ENCODE measurements at regions not wholly inside any gene's neighbourhood (a gene's known extent, or its start where the extent isn't known, plus 50 kb on each side); places are given as distances from the start of the nearest gene placed in this dataset.

DNA sequence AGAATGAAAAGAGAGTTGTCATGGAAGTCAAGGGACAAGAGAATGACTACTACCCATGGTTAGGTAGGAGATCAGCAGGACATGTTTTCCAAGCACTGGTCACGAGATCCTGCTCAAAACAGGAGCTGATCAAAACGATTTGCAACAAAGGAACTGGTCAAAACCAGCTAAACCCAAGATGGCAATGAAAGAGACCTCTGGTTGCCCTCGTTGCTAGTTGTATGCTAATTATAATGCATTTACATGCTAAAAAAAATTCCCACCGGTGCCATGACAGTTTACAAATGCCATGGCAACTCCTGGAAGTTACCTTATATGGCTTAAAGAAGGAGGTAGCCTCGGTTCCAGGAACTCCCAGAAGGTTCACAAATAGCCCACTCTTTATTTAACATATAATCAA, 95.0 kb upstream of the OTX2 start:
- Mint-ChIP-seq H3K27ac (no peak overlapping the region), H3K4me3 (no peak overlapping the region), H3K27me3 (ENCODE audit: insufficient read depth) (peaks cover 2% of the 10 kb centered on the region), H3K4me1 (ENCODE audit: low read depth) (no peaks in the 10 kb centered on the region), H3K36me3 (ENCODE audit: low read depth) (no peaks in the 10 kb centered on the region), H3K9me3 (no peaks in the 10 kb centered on the region)
- no peak for DNase-seq (ENCODE audit: low spot score)
- intact Hi-C loops (cut with micrococcal nuclease), result no loop called here

DNA sequence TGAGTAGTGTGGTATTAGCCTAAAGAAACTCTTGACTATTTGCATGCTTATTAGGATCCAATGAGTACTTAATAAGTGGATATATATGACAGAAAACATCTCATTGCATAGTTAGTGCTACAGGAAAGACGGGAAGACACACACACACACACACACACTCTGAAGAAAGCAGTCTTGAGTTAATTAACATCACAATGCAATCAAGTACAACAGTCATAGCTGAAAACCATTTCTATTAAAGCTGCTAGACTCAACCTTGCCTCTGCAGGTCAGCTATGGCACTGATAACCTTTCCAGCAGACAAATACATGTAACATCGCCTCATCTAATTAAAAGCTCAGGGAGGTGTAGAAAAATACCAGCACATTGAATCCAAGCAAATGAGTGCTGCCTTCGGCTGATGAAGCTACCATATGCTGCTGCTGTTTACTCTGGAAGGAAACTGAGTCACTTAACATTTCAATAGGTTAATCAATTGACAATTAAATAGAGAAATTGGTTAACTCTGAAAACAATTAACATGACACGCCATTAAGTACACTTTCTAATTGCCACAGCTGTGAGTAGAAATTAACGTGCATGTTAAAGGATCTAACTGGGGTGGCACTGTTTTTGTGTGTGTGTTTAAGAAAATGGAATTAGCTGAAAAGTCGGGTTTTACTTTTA, 93.2 kb upstream of the OTX2 start:
- H3K27me3 Mint-ChIP-seq (ENCODE audit: insufficient read depth), result peaks cover 2% of the 10 kb centered on the region
- no peaks in the 10 kb centered on the region for H3K4me1 Mint-ChIP-seq (ENCODE audit: low read depth)
- H3K27ac Mint-ChIP-seq, result no peak overlapping the region
- H3K9me3 Mint-ChIP-seq, result no peaks in the 10 kb centered on the region
- H3K4me3 Mint-ChIP-seq, result no peak overlapping the region
- intact Hi-C loops (cut with micrococcal nuclease), result no loop called here
- H3K36me3 Mint-ChIP-seq (ENCODE audit: low read depth), result no peaks in the 10 kb centered on the region
- DNase-seq (ENCODE audit: low spot score), result no peak

DNA sequence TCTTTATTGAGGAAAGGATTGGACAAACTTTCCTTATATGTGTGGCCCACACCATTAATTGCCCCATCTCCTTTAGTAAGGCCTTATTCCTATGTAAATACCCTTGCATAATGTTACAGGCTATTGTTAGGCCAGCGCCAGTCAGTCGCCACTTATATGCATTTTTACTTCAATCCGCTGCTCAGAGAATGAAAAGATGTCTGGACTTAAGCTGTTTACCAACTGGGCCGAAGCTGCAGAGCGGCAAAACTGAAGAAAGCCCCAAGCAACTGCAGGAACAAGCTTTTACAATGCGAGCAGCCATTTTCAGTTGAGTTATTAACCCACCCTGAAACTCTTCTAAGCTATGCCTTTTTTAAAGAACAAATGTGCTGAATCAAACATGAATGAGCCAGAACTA, 92.1 kb upstream of the OTX2 start:
- Mint-ChIP-seq H3K4me1 (ENCODE audit: low read depth) (no peaks in the 10 kb centered on the region), H3K4me3 (no peak overlapping the region), H3K27ac (no peak overlapping the region), H3K9me3 (no peaks in the 10 kb centered on the region), H3K36me3 (ENCODE audit: low read depth) (no peaks in the 10 kb centered on the region), H3K27me3 (ENCODE audit: insufficient read depth) (peaks cover 2% of the 10 kb centered on the region)
- no peak for DNase-seq (ENCODE audit: low spot score)
- intact Hi-C loops (cut with micrococcal nuclease), result no loop called here

DNA sequence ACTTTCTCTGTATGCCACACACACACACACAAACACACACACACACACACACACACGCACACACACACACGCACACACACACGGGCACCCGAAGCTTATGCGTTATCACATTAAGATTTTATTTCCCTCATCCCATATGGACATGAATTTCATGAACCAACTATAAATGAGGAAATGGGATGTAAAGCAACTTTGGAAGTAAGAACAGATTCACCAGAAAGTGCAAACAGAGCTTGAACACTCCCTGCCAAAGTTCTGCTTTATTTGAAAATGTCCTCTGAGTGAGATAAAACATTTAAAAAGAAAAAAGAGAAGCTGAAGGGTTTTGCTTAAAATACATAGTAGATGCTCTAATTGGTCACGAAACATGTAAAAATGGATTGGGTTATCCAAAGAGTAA, 90.4 kb upstream of the OTX2 start:
- H3K36me3 Mint-ChIP-seq (ENCODE audit: low read depth), result no peaks in the 10 kb centered on the region
- DNase-seq (ENCODE audit: low spot score), result no peak
- H3K4me3 Mint-ChIP-seq, result no peak overlapping the region
- H3K9me3 Mint-ChIP-seq, result no peaks in the 10 kb centered on the region
- no peak overlapping the region for H3K27ac Mint-ChIP-seq
- no peaks in the 10 kb centered on the region for H3K4me1 Mint-ChIP-seq (ENCODE audit: low read depth)
- intact Hi-C loops (cut with micrococcal nuclease), result no loop called here
- H3K27me3 Mint-ChIP-seq (ENCODE audit: insufficient read depth), result peaks cover 2% of the 10 kb centered on the region

DNA sequence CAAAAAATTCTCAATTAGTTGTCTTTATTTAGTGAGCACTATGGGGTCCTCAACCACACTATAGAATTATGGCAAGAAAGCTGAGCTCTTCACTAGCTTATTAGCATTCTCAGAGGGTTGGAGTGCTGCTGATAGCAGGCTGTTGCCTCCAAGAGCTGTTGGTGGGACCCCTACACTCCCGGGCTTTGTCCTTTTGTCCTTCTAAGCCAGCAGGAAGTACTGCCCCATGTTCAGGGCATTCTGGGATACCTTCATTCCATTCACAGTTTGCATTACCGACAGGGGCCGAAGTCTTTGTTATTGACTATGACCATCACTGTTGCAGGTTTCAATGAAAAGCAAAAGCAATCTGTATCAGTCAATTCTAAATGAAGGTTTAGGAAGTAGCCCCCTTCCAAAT, 89.5 kb upstream of the OTX2 start:
- H3K4me1 Mint-ChIP-seq (ENCODE audit: low read depth), result no peaks in the 10 kb centered on the region
- no peak overlapping the region for H3K4me3 Mint-ChIP-seq
- H3K27me3 Mint-ChIP-seq (ENCODE audit: insufficient read depth), result peaks cover 5% of the 10 kb centered on the region
- H3K9me3 Mint-ChIP-seq, result no peaks in the 10 kb centered on the region
- H3K36me3 Mint-ChIP-seq (ENCODE audit: low read depth), result no peaks in the 10 kb centered on the region
- H3K27ac Mint-ChIP-seq, result no peak overlapping the region
- DNase-seq (ENCODE audit: low spot score), result no peak
- intact Hi-C loops (cut with micrococcal nuclease), result no loop called here

DNA sequence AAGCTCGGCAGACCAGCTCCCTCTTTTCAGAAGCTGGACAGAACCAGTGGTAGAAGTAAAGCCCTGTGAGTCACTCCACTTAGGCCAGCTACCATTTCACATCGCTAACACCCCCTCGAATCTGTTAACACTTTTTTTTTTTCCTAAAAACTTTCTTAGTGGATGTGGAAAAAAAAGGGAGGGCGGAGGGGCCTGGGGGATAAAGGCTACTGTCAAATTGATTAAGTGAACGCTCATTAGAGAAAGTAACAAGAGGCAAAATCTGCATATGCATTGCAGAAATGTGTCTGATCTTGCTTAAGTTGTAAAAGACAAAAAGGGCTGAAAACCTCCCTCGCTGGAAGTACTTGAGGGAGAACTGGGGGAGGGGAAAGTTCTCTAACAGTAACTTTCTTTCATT, 86.6 kb upstream of the OTX2 start:
- DNase-seq (ENCODE audit: low spot score), result no peak
- no peak overlapping the region for H3K4me3 Mint-ChIP-seq
- no peaks in the 10 kb centered on the region for H3K9me3 Mint-ChIP-seq
- intact Hi-C loops (cut with micrococcal nuclease), result no loop called here
- no peaks in the 10 kb centered on the region for H3K4me1 Mint-ChIP-seq (ENCODE audit: low read depth)
- H3K27me3 Mint-ChIP-seq (ENCODE audit: insufficient read depth), result peaks cover 13% of the 10 kb centered on the region
- H3K36me3 Mint-ChIP-seq (ENCODE audit: low read depth), result no peaks in the 10 kb centered on the region
- H3K27ac Mint-ChIP-seq, result no peak overlapping the region

DNA sequence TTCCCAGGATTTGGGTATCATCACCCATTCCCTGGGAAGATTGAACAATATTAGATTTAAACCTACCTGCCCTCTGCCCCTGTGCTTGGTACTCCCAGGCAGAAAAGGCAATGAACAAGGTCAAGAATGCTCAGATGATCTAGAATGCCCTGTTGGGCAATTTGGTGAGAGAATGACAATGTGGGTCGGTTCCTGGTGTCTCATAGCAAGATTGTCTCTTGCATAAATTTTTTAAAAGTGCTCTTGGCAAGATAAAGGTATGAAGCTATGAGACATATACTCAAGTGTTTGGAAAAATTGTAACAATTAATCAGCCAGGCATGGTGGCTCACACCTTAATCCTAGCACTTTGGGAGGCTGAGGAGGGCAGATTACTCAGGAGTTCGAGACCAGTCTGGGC, 86.0 kb upstream of the OTX2 start:
- Mint-ChIP-seq H3K4me3 (no peak overlapping the region), H3K27ac (no peak overlapping the region), H3K4me1 (ENCODE audit: low read depth) (no peaks in the 10 kb centered on the region), H3K27me3 (ENCODE audit: insufficient read depth) (peaks cover 13% of the 10 kb centered on the region), H3K9me3 (no peaks in the 10 kb centered on the region), H3K36me3 (ENCODE audit: low read depth) (no peaks in the 10 kb centered on the region)
- intact Hi-C loops (cut with micrococcal nuclease), result no loop called here
- DNase-seq (ENCODE audit: low spot score), result no peak

DNA sequence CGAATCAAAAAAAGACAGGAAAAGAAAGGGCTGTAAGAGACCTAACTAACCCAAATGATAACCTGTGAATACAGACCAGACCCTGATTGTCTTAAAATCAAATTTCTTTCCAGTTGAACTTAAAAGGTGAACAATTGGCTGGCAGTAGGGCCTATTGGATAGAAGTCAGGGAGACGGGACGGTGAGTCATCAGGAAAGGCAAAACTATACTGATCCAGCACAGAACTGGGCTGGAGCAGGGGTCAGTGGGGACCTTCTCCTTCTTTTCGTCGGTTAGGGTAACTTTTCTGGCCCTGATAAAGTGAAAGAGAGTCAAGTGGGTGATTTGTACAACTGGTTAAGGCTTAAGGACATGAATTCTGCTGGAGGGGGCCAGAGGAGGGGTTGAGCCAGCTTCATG, 84.9 kb upstream of the OTX2 start:
- no peak overlapping the region for H3K4me3 Mint-ChIP-seq
- H3K9me3 Mint-ChIP-seq, result no peaks in the 10 kb centered on the region
- DNase-seq (ENCODE audit: low spot score), result no peak
- peaks cover 13% of the 10 kb centered on the region for H3K27me3 Mint-ChIP-seq (ENCODE audit: insufficient read depth)
- no peaks in the 10 kb centered on the region for H3K36me3 Mint-ChIP-seq (ENCODE audit: low read depth)
- intact Hi-C loops (cut with micrococcal nuclease), result no loop called here
- H3K27ac Mint-ChIP-seq, result no peak overlapping the region
- H3K4me1 Mint-ChIP-seq (ENCODE audit: low read depth), result no peaks in the 10 kb centered on the region

DNA sequence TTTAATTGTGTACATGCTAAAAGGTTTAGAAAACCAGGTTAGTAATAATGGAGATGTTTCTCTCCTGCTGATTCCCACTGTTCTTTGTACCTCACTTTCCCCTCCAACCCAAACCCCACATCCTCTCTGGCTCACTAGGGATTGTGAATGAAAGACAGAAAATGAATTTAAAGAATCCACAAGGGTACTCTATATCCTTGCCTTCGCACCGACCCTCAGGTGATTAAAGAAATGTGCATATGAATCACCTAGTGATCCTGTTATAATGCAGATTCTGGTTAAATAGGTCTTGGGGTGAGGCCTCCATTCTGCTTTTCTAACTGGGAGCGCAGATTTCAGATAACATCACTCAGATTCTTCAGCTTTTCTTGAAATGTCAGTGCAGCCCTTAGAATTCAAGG, 84.3 kb upstream of the OTX2 start:
- no peak for DNase-seq (ENCODE audit: low spot score)
- intact Hi-C loops (cut with micrococcal nuclease), result no loop called here
- no peaks in the 10 kb centered on the region for H3K36me3 Mint-ChIP-seq (ENCODE audit: low read depth)
- no peaks in the 10 kb centered on the region for H3K9me3 Mint-ChIP-seq
- no peak overlapping the region for H3K4me3 Mint-ChIP-seq
- H3K27ac Mint-ChIP-seq, result no peak overlapping the region
- peaks cover 13% of the 10 kb centered on the region for H3K27me3 Mint-ChIP-seq (ENCODE audit: insufficient read depth)
- no peaks in the 10 kb centered on the region for H3K4me1 Mint-ChIP-seq (ENCODE audit: low read depth)

DNA sequence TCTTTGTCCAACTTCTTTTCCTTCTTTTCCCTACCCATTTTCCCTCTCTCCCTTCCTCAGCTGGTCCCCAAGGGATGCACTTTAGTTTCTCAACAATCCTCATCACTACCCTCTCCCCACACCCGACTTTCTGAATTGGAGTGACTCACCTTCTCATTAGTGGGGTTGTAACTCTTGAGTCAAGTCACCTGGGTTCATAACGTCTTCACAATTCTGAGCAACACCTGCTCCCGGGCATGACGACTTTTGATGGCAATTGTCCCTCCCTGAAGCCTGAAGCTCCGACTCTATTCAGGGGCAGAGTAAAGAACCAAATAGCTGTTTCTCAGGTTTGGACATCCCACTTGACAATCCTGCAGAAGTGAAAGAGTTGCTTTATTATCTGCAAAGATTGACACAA, 82.7 kb upstream of the OTX2 start:
- no peak for DNase-seq (ENCODE audit: low spot score)
- intact Hi-C loops (cut with micrococcal nuclease), result no loop called here
- Mint-ChIP-seq H3K4me1 (ENCODE audit: low read depth) (no peaks in the 10 kb centered on the region), H3K4me3 (no peak overlapping the region), H3K36me3 (ENCODE audit: low read depth) (no peaks in the 10 kb centered on the region), H3K9me3 (no peaks in the 10 kb centered on the region), H3K27me3 (ENCODE audit: insufficient read depth) (peaks cover 14% of the 10 kb centered on the region), H3K27ac (no peak overlapping the region)

DNA sequence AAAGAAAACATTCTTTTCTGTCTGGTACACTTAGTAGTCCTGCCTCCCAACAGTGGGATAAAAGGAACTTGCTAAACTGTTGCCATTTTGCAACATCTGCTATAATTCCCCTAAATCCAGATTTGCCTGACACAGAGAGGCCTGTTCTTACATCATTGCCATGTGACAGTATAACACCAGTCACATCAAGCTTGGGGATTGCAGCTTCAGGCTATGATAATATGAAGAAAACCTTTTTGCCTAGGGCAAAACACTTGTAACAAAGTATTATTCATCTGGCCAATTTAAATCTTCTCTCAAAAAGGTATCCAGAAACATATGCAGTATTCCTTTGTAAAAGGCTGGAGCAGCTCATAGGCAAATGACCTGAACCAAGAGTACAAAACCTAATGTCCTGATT, 80.9 kb upstream of the OTX2 start:
- H3K4me3 Mint-ChIP-seq, result no peak overlapping the region
- intact Hi-C loops (cut with micrococcal nuclease), result no loop called here
- H3K27ac Mint-ChIP-seq, result no peak overlapping the region
- no peak for DNase-seq (ENCODE audit: low spot score)
- H3K9me3 Mint-ChIP-seq, result no peaks in the 10 kb centered on the region
- H3K27me3 Mint-ChIP-seq (ENCODE audit: insufficient read depth), result peaks cover 18% of the 10 kb centered on the region
- H3K4me1 Mint-ChIP-seq (ENCODE audit: low read depth), result no peaks in the 10 kb centered on the region
- no peaks in the 10 kb centered on the region for H3K36me3 Mint-ChIP-seq (ENCODE audit: low read depth)

DNA sequence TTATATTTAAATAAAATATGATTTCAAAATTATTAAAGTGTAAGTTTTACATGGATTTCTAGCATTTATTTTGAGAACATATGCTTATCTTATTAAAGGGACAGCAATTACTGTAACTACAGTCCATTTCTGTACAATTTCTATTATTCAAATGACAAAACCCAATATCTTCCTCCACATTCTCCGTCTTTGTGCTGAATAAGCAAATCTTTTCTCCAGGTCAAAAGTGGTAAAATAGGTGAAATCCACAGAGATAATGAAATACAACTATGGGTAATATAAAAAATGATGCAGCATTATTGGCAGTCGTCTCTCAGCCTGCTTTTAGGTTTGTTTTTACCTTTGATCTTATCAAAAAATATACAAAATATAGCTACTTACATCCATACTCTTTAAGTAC, 79.4 kb upstream of the OTX2 start:
- DNase-seq (ENCODE audit: low spot score), result no peak
- intact Hi-C loops (cut with micrococcal nuclease), result no loop called here
- Mint-ChIP-seq H3K27me3 (ENCODE audit: insufficient read depth) (peaks cover 15% of the 10 kb centered on the region), H3K4me1 (ENCODE audit: low read depth) (no peaks in the 10 kb centered on the region), H3K36me3 (ENCODE audit: low read depth) (no peaks in the 10 kb centered on the region), H3K27ac (no peak overlapping the region), H3K4me3 (no peak overlapping the region), H3K9me3 (no peaks in the 10 kb centered on the region)

DNA sequence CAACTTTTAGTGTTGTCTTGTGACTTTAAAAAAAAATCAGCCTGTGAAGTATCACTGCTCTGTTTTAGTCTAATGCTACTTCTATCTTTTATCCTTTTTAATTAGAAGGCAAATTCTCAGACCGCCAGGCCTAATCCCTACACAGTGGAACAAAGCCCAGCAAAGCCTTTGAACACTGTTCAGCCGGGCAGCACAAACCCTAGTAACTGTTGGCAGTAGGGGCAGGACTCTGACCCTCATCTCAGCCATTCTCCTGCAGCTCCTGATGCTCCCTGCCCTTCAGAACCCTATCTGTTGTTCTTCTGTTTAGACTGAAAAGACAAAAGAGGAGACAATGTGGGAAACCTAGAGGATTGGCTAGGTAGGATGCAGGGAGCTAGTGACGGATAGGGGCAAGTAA, 78.0 kb upstream of the OTX2 start:
- Mint-ChIP-seq H3K9me3 (no peaks in the 10 kb centered on the region), H3K4me1 (ENCODE audit: low read depth) (no peaks in the 10 kb centered on the region), H3K27me3 (ENCODE audit: insufficient read depth) (peaks cover 6% of the 10 kb centered on the region), H3K4me3 (no peak overlapping the region), H3K27ac (no peak overlapping the region), H3K36me3 (ENCODE audit: low read depth) (no peaks in the 10 kb centered on the region)
- intact Hi-C loops (cut with micrococcal nuclease), result no loop called here
- no peak for DNase-seq (ENCODE audit: low spot score)

DNA sequence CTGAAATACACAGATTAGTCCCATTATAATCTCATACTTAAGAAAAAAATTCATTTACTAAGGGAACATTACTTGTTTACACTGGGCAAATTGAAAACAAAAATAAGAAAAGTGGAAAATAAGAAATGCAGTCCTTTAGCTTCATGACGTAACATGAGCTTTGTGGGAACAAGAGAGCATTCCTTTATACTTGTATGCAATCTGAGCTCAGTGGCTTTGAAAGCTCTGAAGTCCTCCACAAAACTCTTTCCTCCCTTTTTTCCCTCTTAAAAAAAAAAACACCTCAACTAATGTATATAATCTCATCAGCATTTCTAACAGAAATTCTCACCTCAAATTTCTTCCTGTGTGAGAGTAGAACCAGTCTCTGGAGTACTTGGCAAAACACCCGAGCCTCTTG, 76.9 kb upstream of the OTX2 start:
- no peaks in the 10 kb centered on the region for H3K36me3 Mint-ChIP-seq (ENCODE audit: low read depth)
- no peak for DNase-seq (ENCODE audit: low spot score)
- no peak overlapping the region for H3K27ac Mint-ChIP-seq
- H3K9me3 Mint-ChIP-seq, result no peaks in the 10 kb centered on the region
- intact Hi-C loops (cut with micrococcal nuclease), result no loop called here
- H3K4me1 Mint-ChIP-seq (ENCODE audit: low read depth), result no peaks in the 10 kb centered on the region
- no peak overlapping the region for H3K4me3 Mint-ChIP-seq
- peaks cover 5% of the 10 kb centered on the region for H3K27me3 Mint-ChIP-seq (ENCODE audit: insufficient read depth)

Data from activated T-helper 1 cell treated with anti-CD3 and anti-CD28 coated beads, Interleukin-12 subunit alpha, Interleukin-12 subunit beta, Interleukin-2, Interleukin-4 antibody, amounts not matched to agents 30 ng/mL and 10 ng/mL and 1 ng/mL, durations not matched to agents 14 hours and 24 hours and 36 hours (primary cell).